ENCODE measurements at regions not wholly inside any gene's neighbourhood (a gene's known extent, or its start where the extent isn't known, plus 50 kb on each side); places are given as distances from the start of the nearest gene placed in this dataset.

- DNase-seq, result no peak
Observed at GRCh38 chr13:97057176-97057575, 62.9 kb upstream of the OXGR1 start.

GRCh38 chr13:97058391-97058790, 64.1 kb upstream of the OXGR1 start:
- no peak for DNase-seq

- no peak for DNase-seq
Observed at GRCh38 chr13:97058926-97059325, 64.7 kb upstream of the OXGR1 start.

- DNase-seq, result no peak
Observed at GRCh38 chr13:97067017-97067895, 73.0 kb upstream of the OXGR1 start.

GRCh38 chr13:97068151-97068550, 73.9 kb upstream of the OXGR1 start:
- no peak for DNase-seq

- DNase-seq, result no peak
Observed at GRCh38 chr13:97069050-97069815, 75.0 kb upstream of the OXGR1 start.

GRCh38 chr13:97072297-97072696, 78.0 kb upstream of the OXGR1 start:
- DNase-seq, result no peak

GRCh38 chr13:97074618-97075017, 80.3 kb upstream of the OXGR1 start:
- no peak for DNase-seq

- DNase-seq, result no peak
Observed at GRCh38 chr13:97076898-97077297, 82.6 kb upstream of the OXGR1 start.

- DNase-seq, result no peak
Observed at GRCh38 chr13:97077341-97077740, 83.1 kb upstream of the OXGR1 start.

- DNase-seq, result no peak
Observed at GRCh38 chr13:97079726-97080125, 85.5 kb upstream of the OXGR1 start.

- no peak for DNase-seq
Observed at GRCh38 chr13:97082461-97083207, 88.4 kb upstream of the OXGR1 start.

- no peak for DNase-seq
Observed at GRCh38 chr13:97091196-97091595, 96.9 kb upstream of the OXGR1 start.

GRCh38 chr13:97100821-97101220, 106.5 kb upstream of the OXGR1 start:
- no peak for DNase-seq

GRCh38 chr13:97101912-97102708, 107.8 kb upstream of the OXGR1 start:
- DNase-seq, result no peak

GRCh38 chr13:97106323-97106722, 112.0 kb upstream of the OXGR1 start:
- DNase-seq, result no peak

GRCh38 chr13:97107815-97108529, 113.7 kb upstream of the OXGR1 start:
- no peak for DNase-seq

GRCh38 chr13:97108530-97108900, 113.6 kb upstream of the MBNL2 start:
- DNase-seq, result no peak

- DNase-seq, result no peak
Observed at GRCh38 chr13:97109256-97109655, 112.9 kb upstream of the MBNL2 start.

- peak; percentile 68 for DNase-seq
Observed at GRCh38 chr13:97109841-97110492, 112.2 kb upstream of the MBNL2 start.

- DNase-seq, result no peak
Observed at GRCh38 chr13:97110936-97111335, 111.2 kb upstream of the MBNL2 start.

Data from GDM1 (cell line).